Liver (tissue), 7 donors: ENCODE measurements at regions not wholly inside any gene's neighbourhood (a gene's known extent, or its start where the extent isn't known, plus 50 kb on each side); places are given as distances from the start of the nearest gene placed in this dataset.
A peak's percentile ranks its signal among the peaks of the same experiment; 100 is the strongest.

Experiments used
- DNase-seq: peaks from one replicate; pipeline ENCODE4 v3.0.0-alpha.2; 2017; ENCODE audit warnings: low spot score
- H3K27ac ChIP-seq, 2 donors: one replicate each; pipeline ENCODE4 v1.7.0; 2013; ENCODE audit warnings: inconsistent platforms in 2 of 2, low read length in 2 of 2, control low read depth in 1 of 2, low read depth in 1 of 2, mild to moderate bottlenecking in 1 of 2
- H3K27me3 ChIP-seq, 4 donors: one replicate each; pipeline versions ENCODE4 v1.6.1 to v1.7.0; 2013; ENCODE audit warnings: low read length in 3 of 4, inconsistent platforms in 1 of 4, mild to moderate bottlenecking in 1 of 4, moderate library complexity in 1 of 4; ENCODE audit not compliant: control insufficient read depth in 4 of 4, insufficient read depth in 4 of 4
- H3K36me3 ChIP-seq, 4 donors: one replicate each; pipeline versions ENCODE4 v1.6.1 to v1.7.0; 2013; ENCODE audit warnings: low read length in 3 of 4, mild to moderate bottlenecking in 3 of 4, low read depth in 1 of 4, moderate library complexity in 1 of 4; ENCODE audit not compliant: control insufficient read depth in 4 of 4, insufficient read depth in 3 of 4
- H3K4me1 ChIP-seq, 4 donors: one replicate each; pipeline versions ENCODE4 v1.6.1 to v1.7.0; 2013; ENCODE audit warnings: low read length in 3 of 4, mild to moderate bottlenecking in 3 of 4, moderate library complexity in 1 of 4; ENCODE audit not compliant: control insufficient read depth in 4 of 4, insufficient read depth in 4 of 4
- H3K4me3 ChIP-seq, 3 donors: one replicate each; pipeline versions ENCODE4 v1.6.1 to v1.7.0; 2013; ENCODE audit warnings: low read length in 3 of 3, control low read depth in 1 of 3, low read depth in 1 of 3, mild to moderate bottlenecking in 1 of 3
- H3K9ac ChIP-seq, 2 donors: one replicate each; pipeline ENCODE4 v1.7.0; 2013; ENCODE audit warnings: low read length in 2 of 2, mild to moderate bottlenecking in 2 of 2, moderate library complexity in 2 of 2, control low read depth in 1 of 2, low read depth in 1 of 2
- H3K9me3 ChIP-seq, 4 donors: one replicate each; pipeline versions ENCODE4 v1.6.1 to v1.7.0; 2013; ENCODE audit warnings: low read length in 3 of 4; ENCODE audit not compliant: control insufficient read depth in 4 of 4
- ATF3 ChIP-seq: IDR thresholded peaks from 2 replicates; pipeline ENCODE4 v1.6.1; 2016; ENCODE audit warnings: antibody characterized with exemption
- EGR1 ChIP-seq, 2 donors: IDR thresholded peaks; 2 replicates each; pipeline ENCODE4 v1.6.1; 2016 to 2018; ENCODE audit warnings: antibody characterized with exemption in 2 of 2, low read depth in 2 of 2
- FOXA1 ChIP-seq: IDR thresholded peaks from 2 replicates; pipeline ENCODE4 v1.6.1; 2016; ENCODE audit warnings: antibody characterized with exemption
- GABPA ChIP-seq, 2 donors: IDR thresholded peaks in 1 of 2; conservative IDR thresholded peaks in 1 of 2; 2 replicates each; pipeline ENCODE4 v1.6.1; 2016; ENCODE audit warnings: antibody characterized with exemption in 2 of 2, mild to moderate bottlenecking in 1 of 2, moderate library complexity in 1 of 2
- HNF4A ChIP-seq, 2 donors: conservative IDR thresholded peaks; 2 replicates each; pipeline ENCODE4 v1.6.1; 2016; ENCODE audit warnings: antibody characterized with exemption in 2 of 2, mild to moderate bottlenecking in 2 of 2
- JUND ChIP-seq, 2 donors: IDR thresholded peaks; 2 replicates each; pipeline ENCODE4 v1.6.1; 2016; ENCODE audit warnings: antibody characterized with exemption in 2 of 2
- MAX ChIP-seq: IDR thresholded peaks from 2 replicates; pipeline ENCODE4 v1.6.1; 2016; ENCODE audit warnings: antibody characterized with exemption
- NR2F2 ChIP-seq: IDR thresholded peaks from 2 replicates; pipeline ENCODE4 v1.6.1; 2016; ENCODE audit warnings: antibody characterized with exemption
- RAD21 ChIP-seq, 2 donors: IDR thresholded peaks; 2 replicates each; pipeline ENCODE4 v1.6.1; 2016; ENCODE audit warnings: antibody characterized with exemption in 2 of 2, mild to moderate bottlenecking in 2 of 2
- RXRA ChIP-seq, 2 donors: IDR thresholded peaks; 2 replicates each; pipeline ENCODE4 v1.6.1; 2017 to 2018; ENCODE audit warnings: antibody characterized with exemption in 2 of 2, mild to moderate bottlenecking in 1 of 2
- YY1 ChIP-seq: IDR thresholded peaks from 2 replicates; pipeline ENCODE4 v1.6.1; 2016; ENCODE audit warnings: antibody characterized with exemption, mild to moderate bottlenecking
- WGBS: extraction: QIAGEN DNeasy Blood & Tissue Kit; methylation state at CpG from one replicate; pipeline ENCODE4 v1.1.7; 2013; 5-methylcytosine and 5-hydroxymethylcytosine counted together
- TF ChIP-seq, protein P1 (sequence below): IDR thresholded peaks from 2 replicates; pipeline ENCODE4 v1.6.1; 2016; ENCODE audit warnings: antibody characterized with exemption, mild to moderate bottlenecking
- TF ChIP-seq, protein P2 (sequence below): IDR thresholded peaks from 2 replicates; pipeline ENCODE4 v1.6.1; 2016; ENCODE audit warnings: antibody characterized with exemption
- donor health status: healthy.
- donor health status: healthy.
- donor health status: healthy.
- donor health status: healthy.

GRCh38 chr20:50410343-50410742 lies 99.8 kb upstream of the PTPN1 start:
- 98% methylated on average over 7 of the region's 7 CpGs for WGBS

GRCh38 chr20:50412069-50412468 lies 98.1 kb upstream of the PTPN1 start:
- Histone ChIP-seq H3K36me3 (no peaks in the 10 kb centered on the region), H3K4me1 (peaks cover 11 to 46% (median 26%) of the 10 kb centered on the region in 4 donors), H3K27ac (no peak overlapping the region), H3K4me3 (no peak overlapping the region), H3K9me3 (no peaks in the 10 kb centered on the region), H3K9ac (no peak overlapping the region), H3K27me3 (no peaks in the 10 kb centered on the region)
- 67% methylated on average over 6 of the region's 6 CpGs for WGBS
- DNase-seq: no peak
- TF ChIP-seq MAX: no peak
- no peak for TF ChIP-seq NR2F2
- no peak for TF ChIP-seq ATF3
- peak in 1 of 2 donors; percentile 6 for TF ChIP-seq RXRA (IDR thresholded peaks at IDR 0.05)

More at GRCh38 chr20:50410343-50410742, 99.8 kb upstream of the PTPN1 start:
- Histone ChIP-seq H3K36me3 (no peaks in the 10 kb centered on the region), H3K9ac (no peak overlapping the region), H3K9me3 (no peaks in the 10 kb centered on the region), H3K27me3 (no peaks in the 10 kb centered on the region), H3K4me1 (peaks cover 11 to 48% (median 32%) of the 10 kb centered on the region in 4 donors), H3K4me3 (no peak overlapping the region), H3K27ac (no peak overlapping the region)
- no peak for DNase-seq
- TF ChIP-seq MAX (no peak), YY1 (no peak)
- TF ChIP-seq, protein P1, sequence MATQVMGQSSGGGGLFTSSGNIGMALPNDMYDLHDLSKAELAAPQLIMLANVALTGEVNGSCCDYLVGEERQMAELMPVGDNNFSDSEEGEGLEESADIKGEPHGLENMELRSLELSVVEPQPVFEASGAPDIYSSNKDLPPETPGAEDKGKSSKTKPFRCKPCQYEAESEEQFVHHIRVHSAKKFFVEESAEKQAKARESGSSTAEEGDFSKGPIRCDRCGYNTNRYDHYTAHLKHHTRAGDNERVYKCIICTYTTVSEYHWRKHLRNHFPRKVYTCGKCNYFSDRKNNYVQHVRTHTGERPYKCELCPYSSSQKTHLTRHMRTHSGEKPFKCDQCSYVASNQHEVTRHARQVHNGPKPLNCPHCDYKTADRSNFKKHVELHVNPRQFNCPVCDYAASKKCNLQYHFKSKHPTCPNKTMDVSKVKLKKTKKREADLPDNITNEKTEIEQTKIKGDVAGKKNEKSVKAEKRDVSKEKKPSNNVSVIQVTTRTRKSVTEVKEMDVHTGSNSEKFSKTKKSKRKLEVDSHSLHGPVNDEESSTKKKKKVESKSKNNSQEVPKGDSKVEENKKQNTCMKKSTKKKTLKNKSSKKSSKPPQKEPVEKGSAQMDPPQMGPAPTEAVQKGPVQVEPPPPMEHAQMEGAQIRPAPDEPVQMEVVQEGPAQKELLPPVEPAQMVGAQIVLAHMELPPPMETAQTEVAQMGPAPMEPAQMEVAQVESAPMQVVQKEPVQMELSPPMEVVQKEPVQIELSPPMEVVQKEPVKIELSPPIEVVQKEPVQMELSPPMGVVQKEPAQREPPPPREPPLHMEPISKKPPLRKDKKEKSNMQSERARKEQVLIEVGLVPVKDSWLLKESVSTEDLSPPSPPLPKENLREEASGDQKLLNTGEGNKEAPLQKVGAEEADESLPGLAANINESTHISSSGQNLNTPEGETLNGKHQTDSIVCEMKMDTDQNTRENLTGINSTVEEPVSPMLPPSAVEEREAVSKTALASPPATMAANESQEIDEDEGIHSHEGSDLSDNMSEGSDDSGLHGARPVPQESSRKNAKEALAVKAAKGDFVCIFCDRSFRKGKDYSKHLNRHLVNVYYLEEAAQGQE: no peak

DNA sequence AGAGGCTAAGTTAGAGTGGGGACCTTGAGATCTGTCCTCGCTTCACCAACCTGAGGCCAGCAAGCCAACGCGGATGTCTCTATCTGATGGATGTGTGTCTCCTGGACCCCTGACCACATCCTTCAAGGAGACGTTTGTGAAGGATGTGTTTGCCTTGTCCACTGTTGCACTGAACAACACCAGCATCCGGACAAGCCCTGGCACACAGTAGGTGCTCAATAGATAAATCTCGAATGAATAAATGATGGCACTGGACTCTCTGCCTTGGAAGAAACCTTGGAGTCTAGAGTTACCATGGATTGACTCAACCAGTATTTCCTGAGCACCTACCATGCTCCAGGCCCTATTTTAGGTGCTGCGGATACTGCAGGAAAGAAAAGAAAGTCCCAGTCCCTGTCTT lies 97.7 kb upstream of the PTPN1 start:
- TF ChIP-seq FOXA1: no peak
- no peak for TF ChIP-seq EGR1 (IDR thresholded peaks at IDR 0.05; ENCODE audit: low read depth in 2 of 2)
- TF ChIP-seq, protein P1: no peak
- no peak for TF ChIP-seq GABPA (IDR thresholded peaks at IDR 0.05 in 1 of 2, conservative IDR thresholded peaks at IDR 0.05 in 1 of 2)
- no peak for TF ChIP-seq HNF4A (conservative IDR thresholded peaks at IDR 0.05)
- TF ChIP-seq MAX: no peak
- TF ChIP-seq JUND (IDR thresholded peaks at IDR 0.05): no peak
- no peak for TF ChIP-seq RAD21 (IDR thresholded peaks at IDR 0.05)
- no peak for TF ChIP-seq ATF3
- TF ChIP-seq, protein P2, sequence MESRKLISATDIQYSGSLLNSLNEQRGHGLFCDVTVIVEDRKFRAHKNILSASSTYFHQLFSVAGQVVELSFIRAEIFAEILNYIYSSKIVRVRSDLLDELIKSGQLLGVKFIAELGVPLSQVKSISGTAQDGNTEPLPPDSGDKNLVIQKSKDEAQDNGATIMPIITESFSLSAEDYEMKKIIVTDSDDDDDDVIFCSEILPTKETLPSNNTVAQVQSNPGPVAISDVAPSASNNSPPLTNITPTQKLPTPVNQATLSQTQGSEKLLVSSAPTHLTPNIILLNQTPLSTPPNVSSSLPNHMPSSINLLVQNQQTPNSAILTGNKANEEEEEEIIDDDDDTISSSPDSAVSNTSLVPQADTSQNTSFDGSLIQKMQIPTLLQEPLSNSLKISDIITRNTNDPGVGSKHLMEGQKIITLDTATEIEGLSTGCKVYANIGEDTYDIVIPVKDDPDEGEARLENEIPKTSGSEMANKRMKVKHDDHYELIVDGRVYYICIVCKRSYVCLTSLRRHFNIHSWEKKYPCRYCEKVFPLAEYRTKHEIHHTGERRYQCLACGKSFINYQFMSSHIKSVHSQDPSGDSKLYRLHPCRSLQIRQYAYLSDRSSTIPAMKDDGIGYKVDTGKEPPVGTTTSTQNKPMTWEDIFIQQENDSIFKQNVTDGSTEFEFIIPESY: no peak
- TF ChIP-seq NR2F2: no peak
- 90% methylated on average over 7 of the region's 7 CpGs for WGBS
- H3K9me3 ChIP-seq: no peaks in the 10 kb centered on the region
- peaks cover 11 to 43% (median 25%) of the 10 kb centered on the region in 4 donors for H3K4me1 ChIP-seq
- H3K27me3 ChIP-seq: no peaks in the 10 kb centered on the region
- H3K27ac ChIP-seq: no peak overlapping the region
- no peak for DNase-seq
- no peak overlapping the region for H3K9ac ChIP-seq
- H3K36me3 ChIP-seq: no peaks in the 10 kb centered on the region
- no peak overlapping the region for H3K4me3 ChIP-seq
